ENCODE measurements at regions not wholly inside any gene's neighbourhood (a gene's known extent, or its start where the extent isn't known, plus 50 kb on each side); places are given as distances from the start of the nearest gene placed in this dataset.

DNA sequence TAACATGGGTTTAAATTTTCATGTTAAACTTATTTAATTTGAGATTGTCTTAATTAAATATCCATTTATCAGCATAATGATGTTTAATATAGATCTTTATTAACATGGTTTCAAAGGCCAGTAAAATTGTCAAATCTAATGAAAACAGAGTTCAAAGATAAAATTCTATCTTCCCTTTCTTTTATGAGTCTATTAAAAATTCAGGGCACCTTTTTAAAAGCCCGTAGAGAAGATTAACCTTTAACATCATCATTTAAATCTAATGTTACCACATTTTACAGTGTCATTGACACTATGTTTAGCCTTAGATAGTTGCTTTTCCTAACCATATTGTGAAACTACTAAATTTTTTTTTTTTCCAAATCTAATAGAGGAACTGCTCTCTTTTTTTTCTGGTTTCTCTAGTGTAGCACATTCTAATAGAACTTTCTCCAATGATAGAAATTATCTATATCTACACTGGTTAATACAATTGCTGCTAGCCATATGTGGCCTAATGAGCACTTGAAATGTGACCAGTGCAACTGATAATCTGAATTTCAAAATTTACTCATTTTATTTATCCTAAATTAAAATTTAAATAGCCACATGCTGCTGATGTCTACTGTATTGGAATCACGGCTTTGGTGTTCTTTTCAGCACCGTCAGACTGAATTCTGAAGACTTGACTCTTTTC is 410.9 kb downstream of the UTRN start:
- no peak for DNase-seq

GRCh38 chr6:144696610-144697368 is 411.7 kb downstream of the UTRN start:
- no peak for DNase-seq

- no peak for DNase-seq
These were observed 412.2 kb downstream of the UTRN start for GRCh38 chr6:144697369-144697760.

- no peak for DNase-seq
These were observed 412.7 kb downstream of the UTRN start for GRCh38 chr6:144697801-144698200.

- no peak for DNase-seq
These were observed 417.6 kb downstream of the UTRN start for GRCh38 chr6:144702781-144703180.

- no peak for DNase-seq
These were observed 425.1 kb downstream of the UTRN start for GRCh38 chr6:144710207-144710606.

GRCh38 chr6:144711661-144712060 is 426.5 kb downstream of the UTRN start:
- DNase-seq, result no peak

DNA sequence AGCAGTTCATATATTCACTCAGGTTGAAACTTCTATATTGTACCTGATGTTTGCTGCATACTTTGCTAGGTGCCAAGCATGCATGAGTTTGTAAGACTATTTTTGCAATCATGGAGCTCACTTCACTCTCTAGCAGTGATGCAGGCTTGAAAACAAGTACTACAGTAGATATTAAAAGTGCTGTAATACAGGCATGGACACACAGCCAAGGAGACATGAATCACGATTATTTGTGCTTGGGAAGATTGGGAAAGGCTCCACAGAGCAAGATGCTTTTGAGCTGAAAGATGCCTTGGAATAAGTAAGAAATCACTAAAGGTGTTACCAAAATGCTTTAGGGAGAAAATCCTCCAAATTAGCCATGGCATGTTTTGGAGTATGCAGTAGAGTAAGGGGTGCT is 427.4 kb downstream of the UTRN start:
- DNase-seq, result no peak

DNA sequence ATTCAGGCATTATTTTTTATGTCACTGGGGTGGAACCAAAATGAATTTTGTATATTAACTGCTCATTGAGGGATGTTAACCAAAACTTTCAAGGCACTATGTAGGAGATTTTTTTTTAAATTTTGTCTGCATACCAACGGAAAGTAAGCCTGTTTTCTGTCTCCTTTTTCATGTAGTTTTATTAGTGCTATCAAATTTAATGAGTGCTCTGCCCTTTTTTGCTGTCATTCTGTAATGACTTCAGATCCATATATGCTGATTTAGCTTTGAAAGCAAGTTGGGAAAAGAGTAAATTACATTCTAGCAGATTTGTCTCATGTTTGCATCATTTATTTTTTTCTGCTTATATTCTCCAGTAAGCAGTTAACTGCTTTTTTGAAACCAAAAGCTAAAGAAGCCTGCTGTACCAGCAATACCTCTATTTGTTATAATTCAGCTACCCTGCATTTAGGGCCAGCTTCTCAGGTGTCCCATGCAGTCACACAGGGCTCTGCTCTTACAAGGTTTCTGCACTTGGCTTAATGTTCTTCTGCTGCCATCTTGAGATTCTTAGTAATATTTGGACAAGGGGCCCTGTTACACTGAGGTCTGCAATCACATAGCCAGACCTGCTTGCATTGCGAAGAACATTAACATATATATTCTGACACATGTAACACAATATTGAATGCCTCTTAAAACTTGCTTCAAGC is 429.0 kb downstream of the UTRN start:
- no peak for DNase-seq

DNA sequence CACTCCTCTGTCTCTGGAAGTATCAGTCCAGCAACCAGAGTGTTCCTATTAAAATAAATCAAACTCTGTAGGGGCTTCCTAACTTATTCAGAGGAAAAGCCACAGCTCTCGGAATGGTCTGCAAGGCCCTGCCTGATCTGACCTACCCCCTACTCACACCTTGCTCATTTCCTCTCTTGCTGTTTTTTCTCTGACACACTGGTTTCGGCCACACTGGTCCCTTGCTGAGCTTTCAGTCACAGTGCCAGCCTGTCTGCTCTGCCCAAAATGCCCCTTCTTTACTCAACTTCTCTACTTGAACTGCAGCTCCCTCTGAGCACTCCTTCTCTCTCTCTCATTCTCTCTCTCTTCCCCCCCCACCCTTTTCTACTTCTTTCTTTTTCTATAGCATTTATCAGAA is 430.2 kb downstream of the UTRN start:
- DNase-seq, result no peak

- DNase-seq, result no peak
These were observed 433.3 kb downstream of the UTRN start for GRCh38 chr6:144718431-144718830.

- DNase-seq, result no peak
These were observed 436.1 kb downstream of the UTRN start for GRCh38 chr6:144721232-144721631.

DNA sequence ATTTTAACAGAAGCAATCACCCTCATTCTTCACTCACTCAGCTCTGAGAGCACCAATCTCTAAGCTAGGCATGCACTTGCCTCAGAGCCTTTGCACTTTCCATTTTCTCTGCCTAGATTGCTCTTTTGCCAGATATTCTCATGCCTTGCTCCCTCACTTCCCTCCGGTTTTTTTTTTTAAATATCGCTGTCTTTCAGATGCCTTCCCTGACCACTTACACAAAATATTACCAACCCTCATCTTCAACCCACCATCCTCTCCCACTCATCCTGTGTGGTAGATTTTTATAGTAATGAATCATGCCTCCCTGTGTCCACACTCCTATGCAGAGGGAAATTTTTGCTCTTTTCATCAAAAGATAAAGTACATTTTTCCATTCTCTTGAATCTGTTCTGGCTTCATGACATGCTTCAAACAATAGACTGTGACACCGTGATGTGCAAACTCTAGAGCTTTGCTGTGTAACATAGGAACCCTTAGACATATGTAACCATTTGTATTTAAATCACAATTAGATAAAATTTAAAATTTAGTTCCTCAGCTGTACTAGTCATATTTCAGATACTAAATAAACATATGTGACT is 437.1 kb downstream of the UTRN start:
- no peak for DNase-seq

DNA sequence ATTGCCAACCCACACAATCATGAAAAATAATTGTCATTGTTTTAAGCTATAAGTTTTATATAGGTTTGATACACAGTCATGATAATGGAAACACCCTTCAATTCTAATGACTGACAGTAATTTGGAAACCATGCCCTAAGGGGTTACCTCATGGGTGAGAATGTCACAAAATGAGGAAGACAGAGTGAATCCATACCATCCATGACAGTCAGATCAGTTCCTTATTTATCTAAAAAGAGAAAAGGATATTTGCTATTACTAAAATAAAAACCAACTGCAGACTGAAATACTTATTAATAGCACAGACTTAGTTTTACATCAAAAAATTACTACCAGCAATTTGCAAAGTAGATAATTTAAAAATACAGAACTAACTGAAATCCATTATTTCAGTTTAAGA is 437.8 kb downstream of the UTRN start:
- no peak for DNase-seq

DNA sequence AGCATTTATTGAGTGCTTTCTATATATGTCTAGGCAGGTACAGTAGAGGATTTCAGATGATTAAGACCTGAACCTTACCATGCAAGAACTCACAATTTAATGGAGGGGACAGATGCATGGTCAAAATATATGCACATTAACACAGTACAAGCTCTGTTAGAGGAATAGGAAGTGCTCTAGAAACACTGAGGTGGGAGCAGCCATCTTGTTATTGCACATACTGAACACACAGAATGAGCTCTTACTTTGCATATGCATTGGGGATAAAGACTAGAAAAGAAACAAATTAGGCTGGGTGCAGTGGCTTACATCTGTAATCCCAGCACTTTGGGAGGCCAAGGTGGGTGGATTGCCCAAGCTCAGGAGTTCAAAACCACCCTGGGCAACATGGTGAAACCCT is 438.3 kb downstream of the UTRN start:
- DNase-seq, result no peak

GRCh38 chr6:144724818-144725217 is 439.7 kb downstream of the UTRN start:
- no peak for DNase-seq

- DNase-seq, result peak; percentile 20
These were observed 440.8 kb downstream of the UTRN start for GRCh38 chr6:144725736-144726522.

DNA sequence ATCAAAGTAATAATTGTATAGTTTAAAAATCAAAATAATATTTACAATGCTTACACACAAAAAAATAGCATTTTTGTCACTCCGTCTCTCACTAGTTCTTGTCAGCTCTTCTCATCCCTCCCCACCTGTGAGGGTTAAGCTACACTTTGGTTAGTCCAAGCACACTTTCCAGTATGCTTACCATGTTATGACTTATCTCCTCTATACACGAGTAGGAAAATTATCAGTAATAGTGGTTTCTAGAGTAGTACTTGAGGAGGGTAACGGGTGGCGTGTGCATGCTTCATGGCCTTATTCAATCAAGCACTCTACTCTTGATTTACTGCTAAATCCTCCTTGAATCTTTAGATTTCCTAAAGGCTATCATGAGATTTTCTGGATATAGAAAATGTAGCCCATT is 443.7 kb downstream of the UTRN start:
- DNase-seq, result no peak

DNA sequence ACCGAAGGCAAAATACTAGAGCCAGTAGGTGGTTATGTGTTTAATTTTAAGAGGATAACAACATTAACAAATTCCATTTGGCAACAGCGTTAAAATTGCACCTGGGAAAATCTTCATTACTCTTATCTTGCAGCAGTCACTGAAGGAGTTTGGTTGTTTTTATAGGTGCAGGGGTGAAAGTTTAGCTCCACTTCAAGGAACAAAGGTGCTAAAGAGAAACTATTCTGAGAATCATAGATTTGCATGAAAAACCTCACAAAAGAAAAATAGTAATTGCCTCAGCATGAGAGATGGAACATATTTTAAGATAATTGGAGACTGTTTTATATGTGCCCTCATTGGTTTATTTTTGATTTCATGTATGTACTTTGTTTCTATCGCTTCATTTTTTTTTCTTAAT is 444.4 kb downstream of the UTRN start:
- DNase-seq, result no peak

- DNase-seq, result no peak
These were observed 445.0 kb downstream of the UTRN start for GRCh38 chr6:144730088-144730645.

- no peak for DNase-seq
These were observed 446.1 kb downstream of the UTRN start for GRCh38 chr6:144731229-144731628.

DNA sequence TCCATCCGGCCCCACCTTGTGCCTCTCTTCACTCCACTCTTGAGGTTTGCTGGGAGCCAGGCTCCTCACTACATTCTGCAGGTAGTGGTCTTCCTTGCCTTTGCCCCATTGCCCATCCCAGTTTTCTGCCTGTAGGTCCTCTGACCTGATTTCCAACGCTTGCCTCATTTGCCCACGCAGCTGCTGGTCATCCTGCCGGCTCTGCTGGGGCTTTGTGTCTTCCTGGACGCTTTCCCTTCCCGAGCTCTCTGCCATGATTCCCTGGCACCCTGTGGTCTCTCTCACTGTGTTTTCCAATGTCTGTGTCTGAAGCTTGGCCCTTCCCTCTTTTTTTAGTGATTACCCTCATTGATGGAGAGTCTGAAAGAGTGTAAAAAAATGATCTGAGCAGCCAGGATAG is 451.6 kb downstream of the UTRN start:
- no peak for DNase-seq

DNA sequence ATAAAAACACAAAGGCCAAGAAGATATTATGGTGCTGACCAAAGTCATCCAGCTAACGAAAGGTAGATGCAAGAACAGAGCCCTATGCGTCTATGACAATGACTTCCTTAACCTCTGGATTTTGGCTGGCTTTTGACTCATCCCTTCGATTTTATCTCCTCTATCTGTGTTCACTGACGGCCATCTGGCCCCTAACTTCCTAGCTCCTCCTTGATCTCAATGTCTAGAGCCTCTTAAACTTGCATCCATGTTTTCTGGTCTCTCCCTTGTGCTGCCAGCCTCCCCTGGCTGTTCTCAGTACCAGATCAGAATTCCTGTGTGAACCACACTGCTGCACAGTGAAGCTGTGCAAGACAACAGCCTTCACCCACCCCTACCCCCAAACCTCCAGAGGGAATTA is 452.9 kb downstream of the UTRN start:
- no peak for DNase-seq

All from activated gamma-delta T cell treated with Interleukin-2 at 50 U/mL for 16 hours (primary cell).